ENCODE measurements at regions not wholly inside any gene's neighbourhood (a gene's known extent, or its start where the extent isn't known, plus 50 kb on each side); places are given as distances from the start of the nearest gene placed in this dataset.

GRCh38 chr7:129366-130221 is 62.8 kb upstream of the FAM20C start:
- Histone ChIP-seq H3K4me2 (ENCODE audit: low read length) (no peak overlapping the region), H3K9ac (ENCODE audit: low read length) (no peak overlapping the region), H3K36me3 (ENCODE audit: insufficient read depth, low read length) (no peaks in the 10 kb centered on the region), H3F3A (ENCODE audit: insufficient read depth, low read length, poor library complexity, severe bottlenecking) (no peaks in the 10 kb centered on the region), H3K27ac (ENCODE audit: low read length) (no peak overlapping the region), H4K20me1 (ENCODE audit: insufficient read depth) (no peaks in the 10 kb centered on the region), H3K79me2 (replicated peaks; ENCODE audit: insufficient read depth, low read length) (no peaks in the 10 kb centered on the region), H3K4me3 (ENCODE audit: low read length) (no peak overlapping the region), H3K9me3 (ENCODE audit: low read length) (no peaks in the 10 kb centered on the region), H2AFZ (ENCODE audit: low read depth, low read length) (no peak overlapping the region), H3K27me3 (ENCODE audit: insufficient read depth, low read depth, low read length) (no peaks in the 10 kb centered on the region), H3K9me2 (ENCODE audit: insufficient read depth, low read length) (no peaks in the 10 kb centered on the region)
- TF ChIP-seq TAF1 (IDR thresholded peaks at IDR 0.05; ENCODE audit: low read depth) (no peak), RAD21 (conservative IDR thresholded peaks at IDR 0.05) (no peak), EP300 (conservative IDR thresholded peaks at IDR 0.05; ENCODE audit: poor library complexity, severe bottlenecking) (no peak), CTCF (IDR thresholded peaks at IDR 0.05; ENCODE audit: poor library complexity, severe bottlenecking) (no peak), EZH2 (IDR thresholded peaks at IDR 0.05; ENCODE audit: borderline replicate concordance, insufficient read depth, low read length, poor library complexity, severe bottlenecking) (no peak), MXI1 (conservative IDR thresholded peaks at IDR 0.05; ENCODE audit: poor library complexity, severe bottlenecking) (no peak), REST (IDR thresholded peaks at IDR 0.05; ENCODE audit: borderline replicate concordance) (no peak), POLR2AphosphoS5 (IDR thresholded peaks at IDR 0.05) (no peak), SMC3 (conservative IDR thresholded peaks at IDR 0.05; ENCODE audit: poor library complexity) (no peak)

- no peaks in the 10 kb centered on the region for H3K79me2 ChIP-seq (replicated peaks; ENCODE audit: insufficient read depth, low read length)
- H3K9me3 ChIP-seq (ENCODE audit: low read length) = no peaks in the 10 kb centered on the region
- no peaks in the 10 kb centered on the region for H3K9me2 ChIP-seq (ENCODE audit: insufficient read depth, low read length)
- H3K36me3 ChIP-seq (ENCODE audit: insufficient read depth, low read length) = no peaks in the 10 kb centered on the region
- no peaks in the 10 kb centered on the region for H3K27me3 ChIP-seq (ENCODE audit: insufficient read depth, low read depth, low read length)
- no peak overlapping the region for H3K4me2 ChIP-seq (ENCODE audit: low read length)
- H4K20me1 ChIP-seq (ENCODE audit: insufficient read depth) = no peaks in the 10 kb centered on the region
- H3F3A ChIP-seq (ENCODE audit: insufficient read depth, low read length, poor library complexity, severe bottlenecking) = no peaks in the 10 kb centered on the region
- H3K27ac ChIP-seq (ENCODE audit: low read length) = no peak overlapping the region
- H2AFZ ChIP-seq (ENCODE audit: low read depth, low read length) = no peak overlapping the region
- H3K4me3 ChIP-seq (ENCODE audit: low read length) = no peak overlapping the region
- TF ChIP-seq EZH2 (IDR thresholded peaks at IDR 0.05; ENCODE audit: borderline replicate concordance, insufficient read depth, low read length, poor library complexity, severe bottlenecking) (no peak), POLR2AphosphoS5 (IDR thresholded peaks at IDR 0.05) (no peak), TAF1 (IDR thresholded peaks at IDR 0.05; ENCODE audit: low read depth) (no peak), EP300 (conservative IDR thresholded peaks at IDR 0.05; ENCODE audit: poor library complexity, severe bottlenecking) (no peak), SMC3 (conservative IDR thresholded peaks at IDR 0.05; ENCODE audit: poor library complexity) (no peak), REST (IDR thresholded peaks at IDR 0.05; ENCODE audit: borderline replicate concordance) (no peak), MXI1 (conservative IDR thresholded peaks at IDR 0.05; ENCODE audit: poor library complexity, severe bottlenecking) (no peak), CTCF (IDR thresholded peaks at IDR 0.05; ENCODE audit: poor library complexity, severe bottlenecking) (no peak), RAD21 (conservative IDR thresholded peaks at IDR 0.05) (no peak)
- H3K9ac ChIP-seq (ENCODE audit: low read length) = no peak overlapping the region
Observed at GRCh38 chr7:130222-130572, 62.2 kb upstream of the FAM20C start.

All from neural cell (in vitro differentiated cells).